PC-3 (cell line): ENCODE measurements at regions not wholly inside any gene's neighbourhood (a gene's known extent, or its start where the extent isn't known, plus 50 kb on each side); places are given as distances from the start of the nearest gene placed in this dataset.

ENCODE experiments used
- ATAC-seq: fragments of 200-7000 bp; cut with Tn5 transposase; 2 replicates; pipeline ENCODE4 v1.9.1; 2020; ENCODE audit warnings: mild to moderate bottlenecking, moderate library complexity
- BruUV-seq: library from RNA; stranded (reverse); fragments of 400-500 nt; replicated peaks from 2 replicates; lab custom pipeline; 2021; lab: Mats Ljungman, UMichigan
- CTCF ChIA-PET: fragments of 300-600 bp; sonication (Branson Sonifier 250); formaldehyde crosslinking; loops from one replicate; lab custom pipeline; 2022; ENCODE audit warnings: antibody characterized with exemption; lab: Charles Lee
- POLR2A ChIA-PET: fragments of 300-600 bp; sonication (Branson Sonifier 250); formaldehyde crosslinking; loops from one replicate; lab custom pipeline; 2022; ENCODE audit warnings: antibody characterized with exemption; ENCODE audit not compliant: unreplicated experiment; lab: Charles Lee
- DNase-seq: peaks from one replicate; pipeline ENCODE4 v3.0.0-alpha.2; 2015
- H2AFZ ChIP-seq: fragments of 300-600 bp; sonication (generic); 2 replicates; pipeline ENCODE4 v1.6.0; 2016; ENCODE audit warnings: antibody characterized with exemption, low read length
- H3F3A ChIP-seq: fragments of 300-600 bp; sonication (generic); one replicate; pipeline ENCODE4 v1.6.0; 2017; ENCODE audit warnings: antibody characterized with exemption, low read length, control low read depth, mild to moderate bottlenecking; ENCODE audit not compliant: unreplicated experiment
- H3K27ac ChIP-seq: fragments of 300-600 bp; sonication (generic); 2 replicates; pipeline ENCODE4 v1.5.1; 2016; ENCODE audit warnings: mild to moderate bottlenecking, low read length
- H3K27me3 ChIP-seq: fragments of 300-600 bp; sonication (generic); 2 replicates; pipeline ENCODE4 v1.6.1; 2016; ENCODE audit warnings: low read length, mixed read lengths
- H3K36me3 ChIP-seq: fragments of 300-600 bp; sonication (generic); 2 replicates; pipeline ENCODE4 v1.6.1; 2016; ENCODE audit warnings: low read depth, mixed run types, low read length, mixed read lengths
- H3K4me1 ChIP-seq: fragments of 300-600 bp; sonication (generic); 2 replicates; pipeline ENCODE4 v1.5.1; 2016; ENCODE audit warnings: low read length; ENCODE audit not compliant: insufficient read depth
- H3K4me2 ChIP-seq: fragments of 300-600 bp; sonication (generic); 2 replicates; pipeline ENCODE4 v1.6.0; 2016; ENCODE audit warnings: low read length
- H3K4me3 ChIP-seq: fragments of 300-600 bp; sonication (generic); 2 replicates; pipeline ENCODE4 v1.5.1; 2016; ENCODE audit warnings: mild to moderate bottlenecking, low read length, mixed read lengths
- H3K79me2 ChIP-seq: fragments of 300-600 bp; sonication (generic); 2 replicates; pipeline ENCODE4 v1.6.1; 2017; ENCODE audit warnings: low read length, mixed read lengths
- H3K9ac ChIP-seq: fragments of 300-600 bp; sonication (generic); 2 replicates; pipeline ENCODE4 v1.6.0; 2016; ENCODE audit warnings: mild to moderate bottlenecking, low read length
- H3K9me2 ChIP-seq: fragments of 300-600 bp; sonication (generic); replicated peaks from 2 replicates; pipeline ENCODE4 v1.6.1; 2016; ENCODE audit warnings: mixed run types, low read length, mixed read lengths
- H3K9me3 ChIP-seq: fragments of 300-600 bp; sonication (generic); 2 replicates; pipeline ENCODE4 v1.6.1; 2016; ENCODE audit warnings: low read length, mixed read lengths
- H4K20me1 ChIP-seq: fragments of 300-600 bp; sonication (generic); 2 replicates; pipeline ENCODE4 v1.6.1; 2016; ENCODE audit warnings: low read length, mixed read lengths
- CTCF ChIP-seq: fragments of 300-600 bp; sonication (generic); conservative IDR thresholded peaks from 2 replicates; pipeline ENCODE4 v1.5.1; 2017; ENCODE audit warnings: antibody characterized with exemption, low read depth, mild to moderate bottlenecking, low read length
- EZH2 ChIP-seq: fragments of 300-600 bp; sonication (generic); IDR thresholded peaks from one replicate; pipeline ENCODE4 v1.6.1; 2017; ENCODE audit warnings: antibody characterized with exemption, mild to moderate bottlenecking, low read length; ENCODE audit not compliant: unreplicated experiment
- EZH2phosphoT487 ChIP-seq: fragments of 300-600 bp; sonication (generic); IDR thresholded peaks from 2 replicates; pipeline ENCODE4 v1.6.1; 2018; ENCODE audit warnings: mild to moderate bottlenecking, antibody characterized with exemption, low read length, borderline replicate concordance
- intact Hi-C: fragments of 100-400 bp; cut with micrococcal nuclease; formaldehyde crosslinking; loops from 2 replicates; pipeline ENCODE4 v1.9.0; 2023

- Histone ChIP-seq H3K27me3 (no peaks in the 10 kb centered on the region), H3K9me2 (no peaks in the 10 kb centered on the region), H3K4me2 (no peak overlapping the region), H2AFZ (no peak overlapping the region), H3K36me3 (no peaks in the 10 kb centered on the region), H3K9ac (no peak overlapping the region), H3F3A (no peaks in the 10 kb centered on the region), H3K4me3 (no peak overlapping the region), H4K20me1 (no peaks in the 10 kb centered on the region), H3K9me3 (no peaks in the 10 kb centered on the region), H3K4me1 (no peaks in the 10 kb centered on the region), H3K79me2 (no peaks in the 10 kb centered on the region), H3K27ac (no peak overlapping the region)
- intact Hi-C loops, result no loop called here
- DNase-seq, result peak; percentile 43
- no TSS peak for BruUV-seq
- no peak; the same call in 1 of the 2 replicates for ATAC-seq
- peak; percentile 62 for TF ChIP-seq CTCF
- TF ChIP-seq EZH2phosphoT487, result no peak
- no peak for TF ChIP-seq EZH2
- ChIA-PET POLR2A (no interaction called here), CTCF (no interaction called here)
These were observed 201.0 kb downstream of the PAPSS1 start for GRCh38 chr4:107519053-107519452.

GRCh38 chr4:107518076-107518475, 202.0 kb downstream of the PAPSS1 start:
- Histone ChIP-seq H2AFZ (no peak overlapping the region), H3K79me2 (no peaks in the 10 kb centered on the region), H3F3A (no peaks in the 10 kb centered on the region), H3K36me3 (no peaks in the 10 kb centered on the region), H3K4me1 (no peaks in the 10 kb centered on the region), H3K9me2 (no peaks in the 10 kb centered on the region), H3K4me2 (no peak overlapping the region), H3K27ac (no peak overlapping the region), H3K27me3 (no peaks in the 10 kb centered on the region), H3K9ac (no peak overlapping the region), H3K9me3 (no peaks in the 10 kb centered on the region), H4K20me1 (no peaks in the 10 kb centered on the region), H3K4me3 (no peak overlapping the region)
- ChIA-PET POLR2A (no interaction called here), CTCF (no interaction called here)
- no TSS peak for BruUV-seq
- intact Hi-C loops, result no loop called here
- TF ChIP-seq EZH2phosphoT487 (no peak), EZH2 (no peak), CTCF (no peak)
- DNase-seq (no peak), ATAC-seq (no peak)

DNA sequence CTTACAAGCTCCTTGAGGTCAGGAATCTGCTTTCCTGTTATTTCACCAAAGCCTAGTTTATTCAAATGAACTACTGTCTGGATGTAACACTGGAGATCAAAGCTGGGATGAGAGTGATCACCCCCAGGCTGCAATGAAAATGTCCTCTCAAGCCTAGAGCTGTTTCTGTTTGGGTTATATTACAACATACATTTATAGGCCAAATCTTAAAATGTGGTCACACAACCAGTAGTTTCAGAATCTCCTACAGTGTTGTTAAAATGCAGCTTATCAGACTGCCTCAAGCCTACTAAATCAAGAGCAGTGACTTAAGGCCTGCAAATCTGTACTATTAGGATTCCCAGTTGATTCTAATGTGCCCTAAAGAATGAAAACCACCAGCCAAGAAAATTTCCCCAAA, 207.5 kb downstream of the PAPSS1 start:
- Histone ChIP-seq H3F3A (no peaks in the 10 kb centered on the region), H3K9me3 (no peaks in the 10 kb centered on the region), H3K4me2 (no peak overlapping the region), H3K4me1 (no peaks in the 10 kb centered on the region), H3K9ac (no peak overlapping the region), H3K4me3 (no peak overlapping the region), H3K9me2 (no peaks in the 10 kb centered on the region), H3K79me2 (no peaks in the 10 kb centered on the region), H3K36me3 (no peaks in the 10 kb centered on the region), H4K20me1 (no peaks in the 10 kb centered on the region), H2AFZ (no peak overlapping the region), H3K27me3 (no peaks in the 10 kb centered on the region), H3K27ac (no peak overlapping the region)
- DNase-seq (no peak), ATAC-seq (no peak)
- intact Hi-C loops, result no loop called here
- ChIA-PET POLR2A (no interaction called here), CTCF (no interaction called here)
- BruUV-seq, result no TSS peak
- TF ChIP-seq CTCF (no peak), EZH2phosphoT487 (no peak), EZH2 (no peak)
